ENCODE measurements at regions not wholly inside any gene's neighbourhood (a gene's known extent, or its start where the extent isn't known, plus 50 kb on each side); places are given as distances from the start of the nearest gene placed in this dataset.

GRCh38 chr3:72261566-72262564, 476.9 kb upstream of the PROK2 start:
- no peak for DNase-seq (ENCODE audit: low read depth, low spot score)

GRCh38 chr3:72260588-72260910, 475.6 kb upstream of the PROK2 start:
- no peak for DNase-seq (ENCODE audit: low read depth, low spot score)

- DNase-seq (ENCODE audit: low read depth, low spot score): no peak
Measured at GRCh38 chr3:72259755-72260587, 475.0 kb upstream of the PROK2 start.

- no peak for DNase-seq (ENCODE audit: low read depth, low spot score)
Measured at GRCh38 chr3:72258361-72259141, 473.6 kb upstream of the PROK2 start.

GRCh38 chr3:72257738-72258137, 472.8 kb upstream of the PROK2 start:
- no peak for DNase-seq (ENCODE audit: low read depth, low spot score)

- DNase-seq (ENCODE audit: low read depth, low spot score): no peak
Measured at GRCh38 chr3:72257203-72257602, 472.3 kb upstream of the PROK2 start.

- DNase-seq (ENCODE audit: low read depth, low spot score): no peak
Measured at GRCh38 chr3:72256716-72257115, 471.8 kb upstream of the PROK2 start.

- DNase-seq (ENCODE audit: low read depth, low spot score): peak; percentile 1
Measured at GRCh38 chr3:72255791-72256559, 471.0 kb upstream of the PROK2 start.

GRCh38 chr3:72255191-72255590, 470.2 kb upstream of the PROK2 start:
- DNase-seq (ENCODE audit: low read depth, low spot score): no peak

- DNase-seq (ENCODE audit: low read depth, low spot score): no peak
Measured at GRCh38 chr3:72254483-72254882, 469.5 kb upstream of the PROK2 start.

- DNase-seq (ENCODE audit: low read depth, low spot score): no peak
Measured at GRCh38 chr3:72250725-72251124, 465.8 kb upstream of the PROK2 start.

GRCh38 chr3:72248869-72249268, 463.9 kb upstream of the PROK2 start:
- no peak for DNase-seq (ENCODE audit: low read depth, low spot score)

- DNase-seq (ENCODE audit: low read depth, low spot score): no peak
Measured at GRCh38 chr3:72248389-72248761, 463.4 kb upstream of the PROK2 start.

- DNase-seq (ENCODE audit: low read depth, low spot score): no peak
Measured at GRCh38 chr3:72247645-72248388, 462.9 kb upstream of the PROK2 start.

GRCh38 chr3:72247126-72247525, 462.2 kb upstream of the PROK2 start:
- DNase-seq (ENCODE audit: low read depth, low spot score): no peak

- no peak for DNase-seq (ENCODE audit: low read depth, low spot score)
Measured at GRCh38 chr3:72246685-72247084, 461.7 kb upstream of the PROK2 start.

GRCh38 chr3:72245183-72245811, 460.3 kb upstream of the PROK2 start:
- DNase-seq (ENCODE audit: low read depth, low spot score): no peak

- DNase-seq (ENCODE audit: low read depth, low spot score): no peak
Measured at GRCh38 chr3:72244396-72244795, 459.4 kb upstream of the PROK2 start.

- no peak for DNase-seq (ENCODE audit: low read depth, low spot score)
Measured at GRCh38 chr3:72242326-72242725, 457.4 kb upstream of the PROK2 start.

- DNase-seq (ENCODE audit: low read depth, low spot score): no peak
Measured at GRCh38 chr3:72241525-72241924, 456.6 kb upstream of the PROK2 start.

Measured in activated CD4-positive, CD25-positive, alpha-beta regulatory T cell treated with anti-CD3 and anti-CD28 coated beads, Interleukin-2, amount 50 U/mL, for 16 hours (primary cell).